Stomach (tissue), 8 donors: ENCODE measurements at regions not wholly inside any gene's neighbourhood (a gene's known extent, or its start where the extent isn't known, plus 50 kb on each side); places are given as distances from the start of the nearest gene placed in this dataset.

Experiments used
- DNase-seq, 2 donors: peaks; one replicate each; pipeline versions ENCODE4 v3.0.0 to v3.0.0-alpha.2; 2013 to 2019
- H3K27ac ChIP-seq, 5 donors: fragments of 200-600 bp in 4 of 5; sonication (generic) in 4 of 5; one replicate each; pipeline ENCODE4 v1.5.1; 2013 to 2019; ENCODE audit warnings: mild to moderate bottlenecking in 1 of 5, moderate library complexity in 1 of 5
- H3K27me3 ChIP-seq, 3 donors: fragments of 200-600 bp; sonication (generic); one replicate each; pipeline ENCODE4 v1.5.1; 2017 to 2019; ENCODE audit warnings: mixed run types in 1 of 3
- H3K36me3 ChIP-seq, 4 donors: fragments of 200-600 bp; sonication (generic); 1 replicate in 3 of 4; 2 replicates in 1 of 4; pipeline ENCODE4 v1.5.1; 2016 to 2019
- H3K4me1 ChIP-seq, 4 donors: fragments of 200-600 bp; sonication (generic); one replicate each; pipeline ENCODE4 v1.5.1; 2016 to 2019
- H3K4me3 ChIP-seq, 4 donors: fragments of 200-600 bp; sonication (generic) in 3 of 4; one replicate each; pipeline ENCODE4 v1.5.1; 2016 to 2019; ENCODE audit warnings: mild to moderate bottlenecking in 1 of 4
- H3K9me3 ChIP-seq, 4 donors: fragments of 200-600 bp; sonication (generic); one replicate each; pipeline ENCODE4 v1.5.1; 2016 to 2019
- EP300 ChIP-seq: sonication (generic); formaldehyde crosslinking; IDR thresholded peaks from one replicate; pipeline ENCODE4 v1.6.1; 2017; ENCODE audit warnings: antibody characterized with exemption
- POLR2A ChIP-seq, 4 donors: fragments of 450-650 bp; IDR thresholded peaks; one replicate each; pipeline ENCODE4 v1.6.1; 2016; ENCODE audit warnings: antibody characterized with exemption in 4 of 4, control low read depth in 2 of 4, mild to moderate bottlenecking in 1 of 4, moderate library complexity in 1 of 4
- POLR2AphosphoS5 ChIP-seq, 3 donors: sonication (generic); formaldehyde crosslinking; IDR thresholded peaks; one replicate each; pipeline ENCODE4 v1.6.1; 2016; ENCODE audit warnings: antibody characterized with exemption in 3 of 3
- WGBS, 5 donors: extraction: QIAGEN DNeasy Blood & Tissue Kit in 3 of 5; methylation state at CpG; one replicate each; pipeline versions ENCODE4 v1.1.5 to v1.1.7; 2013 to 2018; 5-methylcytosine and 5-hydroxymethylcytosine counted together
- intact Hi-C: fragments of 100-400 bp; cut with DNase I; formaldehyde crosslinking; loops from one replicate; pipeline ENCODE4 v1.15.1; 2023; ENCODE audit warnings: low total_unique reads
- TF ChIP-seq, protein P1 (sequence below), 7 experiments: fragments of 450-650 bp in 4 of 7; fragments of 200-600 bp in 3 of 7; sonication (generic) in 3 of 7; IDR thresholded peaks; one replicate each; pipeline ENCODE4 v1.5.1; 2016 to 2019; ENCODE audit warnings: antibody characterized with exemption in 7 of 7, control low read depth in 2 of 7, mild to moderate bottlenecking in 1 of 7
- donor health status: healthy with polysubstance abuse.
- donor health status: Bipolar disorder and iron deficiency.
- donor health status: healthy.

DNA sequence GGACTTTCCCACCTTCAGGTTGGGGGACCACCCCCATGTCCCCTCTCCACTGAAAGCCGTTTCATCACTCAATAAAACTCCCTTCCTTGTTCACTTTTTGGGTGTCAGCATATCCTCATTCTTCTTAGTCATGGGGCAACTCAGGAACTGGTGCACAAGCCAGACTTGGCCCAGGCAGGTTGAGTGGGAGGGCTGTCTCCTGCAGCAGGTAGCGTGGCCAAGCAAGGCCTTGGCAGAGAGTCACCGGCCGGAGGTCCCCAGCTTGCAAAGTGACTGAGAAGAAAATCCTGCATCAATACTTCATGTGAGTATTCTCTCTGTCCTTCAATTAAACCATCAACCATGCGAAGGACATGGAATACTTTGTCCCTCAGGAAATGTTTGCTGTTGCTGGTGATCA, 148.9 kb downstream of the RHOU start:
- intact Hi-C loops, result no loop called here

DNA sequence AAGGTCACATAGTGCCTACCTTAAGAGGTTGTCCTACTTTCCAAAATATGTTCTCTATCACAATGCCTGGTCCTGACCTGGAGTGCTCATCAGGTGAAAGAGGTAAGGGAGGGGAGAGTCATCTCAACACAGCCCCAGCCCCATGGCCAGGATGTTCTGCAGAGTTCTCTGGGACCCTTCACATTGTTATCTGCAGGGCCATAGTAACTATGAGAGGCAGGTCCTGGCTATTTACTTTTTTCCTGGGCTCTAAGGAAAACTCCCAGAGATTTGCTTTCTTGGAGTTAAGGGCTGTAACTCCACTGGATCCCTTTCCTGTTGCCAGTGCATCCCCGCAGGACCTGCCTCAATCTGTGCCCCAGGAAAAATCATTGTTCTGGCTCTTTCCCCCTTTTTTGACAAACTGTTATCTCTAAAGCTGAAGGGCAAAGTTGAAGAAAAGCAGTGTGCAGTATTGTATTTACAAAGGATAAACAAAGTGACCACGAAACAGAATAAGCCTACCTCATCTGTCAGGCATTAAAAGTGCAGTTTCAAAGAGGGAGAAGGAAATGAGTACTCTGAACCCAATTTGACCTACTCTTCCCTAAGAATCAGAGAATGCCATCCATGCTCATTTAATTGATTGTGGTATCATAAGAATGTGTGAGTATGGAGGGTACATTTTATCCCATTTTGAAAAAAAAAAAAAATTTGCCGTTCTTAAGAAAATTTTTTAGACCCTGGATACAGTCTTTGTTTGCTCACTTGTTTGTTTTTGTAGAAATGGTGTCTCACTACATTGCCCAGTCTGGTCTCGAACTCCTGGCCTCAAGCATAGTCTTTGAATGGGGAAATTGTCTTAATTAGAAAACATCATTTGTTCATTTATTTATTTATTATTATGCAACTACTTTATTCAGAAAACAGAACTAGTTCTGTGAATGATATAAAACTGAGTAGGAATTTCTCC, 149.6 kb downstream of the RHOU start:
- WGBS, 5 donors, result 59 to 73% (median 66%) methylated on average over 4 of the region's 4 CpGs
- intact Hi-C loops, result no loop called here
- H3K27me3 ChIP-seq, result no peaks in the 10 kb centered on the region
- peak in 1 of 2 donors; percentile 48 for DNase-seq
- no peak overlapping the region for H3K27ac ChIP-seq
- peaks cover 0 to 8% (median 0%) of the 10 kb centered on the region in 4 donors for H3K4me1 ChIP-seq
- no peaks in the 10 kb centered on the region for H3K36me3 ChIP-seq
- TF ChIP-seq, protein P1, sequence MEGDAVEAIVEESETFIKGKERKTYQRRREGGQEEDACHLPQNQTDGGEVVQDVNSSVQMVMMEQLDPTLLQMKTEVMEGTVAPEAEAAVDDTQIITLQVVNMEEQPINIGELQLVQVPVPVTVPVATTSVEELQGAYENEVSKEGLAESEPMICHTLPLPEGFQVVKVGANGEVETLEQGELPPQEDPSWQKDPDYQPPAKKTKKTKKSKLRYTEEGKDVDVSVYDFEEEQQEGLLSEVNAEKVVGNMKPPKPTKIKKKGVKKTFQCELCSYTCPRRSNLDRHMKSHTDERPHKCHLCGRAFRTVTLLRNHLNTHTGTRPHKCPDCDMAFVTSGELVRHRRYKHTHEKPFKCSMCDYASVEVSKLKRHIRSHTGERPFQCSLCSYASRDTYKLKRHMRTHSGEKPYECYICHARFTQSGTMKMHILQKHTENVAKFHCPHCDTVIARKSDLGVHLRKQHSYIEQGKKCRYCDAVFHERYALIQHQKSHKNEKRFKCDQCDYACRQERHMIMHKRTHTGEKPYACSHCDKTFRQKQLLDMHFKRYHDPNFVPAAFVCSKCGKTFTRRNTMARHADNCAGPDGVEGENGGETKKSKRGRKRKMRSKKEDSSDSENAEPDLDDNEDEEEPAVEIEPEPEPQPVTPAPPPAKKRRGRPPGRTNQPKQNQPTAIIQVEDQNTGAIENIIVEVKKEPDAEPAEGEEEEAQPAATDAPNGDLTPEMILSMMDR (IDR thresholded peaks at IDR 0.05), result no peak
- TF ChIP-seq EP300, result no peak
- no peak for TF ChIP-seq POLR2A (IDR thresholded peaks at IDR 0.05)
- TF ChIP-seq POLR2AphosphoS5 (IDR thresholded peaks at IDR 0.05), result no peak
- H3K4me3 ChIP-seq, result no peak overlapping the region
- H3K9me3 ChIP-seq, result no peaks in the 10 kb centered on the region

More for the DNA sequence above, 148.9 kb downstream of the RHOU start:
- TF ChIP-seq, protein P1 (IDR thresholded peaks at IDR 0.05), result no peak
- TF ChIP-seq POLR2AphosphoS5 (IDR thresholded peaks at IDR 0.05) (no peak), POLR2A (IDR thresholded peaks at IDR 0.05) (no peak), EP300 (no peak)
- no peaks in the 10 kb centered on the region for H3K27me3 ChIP-seq
- WGBS, 5 donors, result 93 to 98% (median 97%) methylated on average over 5 of the region's 5 CpGs
- no peak overlapping the region for H3K4me3 ChIP-seq
- H3K36me3 ChIP-seq, result no peaks in the 10 kb centered on the region
- no peak overlapping the region for H3K27ac ChIP-seq
- H3K4me1 ChIP-seq, result peaks cover 0 to 8% (median 0%) of the 10 kb centered on the region in 4 donors
- no peak for DNase-seq
- no peaks in the 10 kb centered on the region for H3K9me3 ChIP-seq

DNA sequence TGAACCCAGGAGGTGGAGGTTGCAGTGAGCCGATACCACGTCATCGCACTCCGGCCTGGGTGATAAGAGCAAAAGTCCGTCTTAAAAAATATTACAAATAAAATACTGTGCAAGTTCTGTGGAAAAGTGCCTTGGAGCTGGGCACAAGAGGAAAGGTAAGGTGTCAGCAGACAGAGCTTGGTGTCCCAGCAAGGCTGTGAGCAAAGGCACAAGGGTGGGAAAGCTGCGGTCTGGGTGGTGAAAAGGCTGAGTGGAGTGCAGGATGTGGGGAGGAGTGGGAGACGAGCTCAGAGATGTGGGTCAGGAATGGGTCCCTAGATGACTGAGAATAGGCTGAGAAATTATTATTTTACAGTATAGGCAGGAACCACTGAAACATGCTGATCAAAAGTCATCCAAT, 150.6 kb downstream of the RHOU start:
- Histone ChIP-seq H3K4me3 (no peak overlapping the region), H3K36me3 (no peaks in the 10 kb centered on the region), H3K9me3 (no peaks in the 10 kb centered on the region), H3K27ac (no peak overlapping the region), H3K4me1 (peaks cover 0 to 8% (median 0%) of the 10 kb centered on the region in 4 donors), H3K27me3 (no peaks in the 10 kb centered on the region)
- WGBS, 5 donors, result 91 to 96% (median 95%) methylated on average over 7 of the region's 7 CpGs
- no peak for TF ChIP-seq POLR2AphosphoS5 (IDR thresholded peaks at IDR 0.05)
- TF ChIP-seq, protein P1 (IDR thresholded peaks at IDR 0.05), result no peak
- no peak for TF ChIP-seq EP300
- no peak for TF ChIP-seq POLR2A (IDR thresholded peaks at IDR 0.05)
- intact Hi-C loops, result no loop called here
- no peak for DNase-seq

DNA sequence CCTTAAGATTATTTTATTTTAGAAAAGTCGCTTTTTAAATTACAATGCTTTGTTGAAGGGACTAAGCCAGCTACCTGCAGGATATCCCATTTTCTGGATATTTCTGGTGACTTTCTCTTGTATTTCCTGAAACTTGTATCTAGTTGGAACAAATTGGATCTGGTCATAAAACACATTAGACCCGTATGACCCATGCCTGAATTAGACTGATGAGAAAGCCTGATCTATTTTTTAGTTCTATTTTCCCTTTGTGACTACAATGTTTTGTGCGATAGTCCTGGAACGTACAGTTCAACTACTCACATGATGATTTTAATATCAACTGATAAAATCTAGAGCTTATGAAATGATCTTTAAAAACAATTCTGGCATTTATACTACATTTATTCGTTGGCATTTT, 151.8 kb downstream of the RHOU start:
- H3K36me3 ChIP-seq, result no peaks in the 10 kb centered on the region
- intact Hi-C loops, result no loop called here
- no peak for DNase-seq
- peaks cover 0 to 8% (median 0%) of the 10 kb centered on the region in 4 donors for H3K4me1 ChIP-seq
- H3K4me3 ChIP-seq, result no peak overlapping the region
- no peak for TF ChIP-seq POLR2A (IDR thresholded peaks at IDR 0.05)
- H3K27ac ChIP-seq, result no peak overlapping the region
- H3K27me3 ChIP-seq, result no peaks in the 10 kb centered on the region
- 84 to 89% (median 85%) methylated on average over 5 of the region's 5 CpGs for WGBS, 5 donors
- no peaks in the 10 kb centered on the region for H3K9me3 ChIP-seq

DNA sequence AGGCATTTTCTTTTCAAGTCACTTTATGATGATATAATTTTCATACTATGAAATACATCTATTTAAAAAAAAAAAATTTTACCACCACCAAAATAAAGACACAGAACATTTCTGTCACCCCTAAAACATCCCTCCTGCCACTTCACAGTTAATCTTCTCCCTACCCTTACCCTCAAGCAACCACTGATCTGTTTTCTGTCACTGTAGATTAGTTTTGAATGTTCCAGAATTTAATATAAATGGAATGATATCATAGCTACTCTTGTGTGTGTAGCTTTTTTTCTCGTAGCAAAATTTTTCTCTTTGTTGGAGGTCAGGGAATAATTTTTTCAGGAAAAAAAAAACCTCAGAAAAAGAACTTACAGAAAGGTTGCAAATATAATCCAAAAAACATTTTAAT, 152.7 kb downstream of the RHOU start:
- no peak overlapping the region for H3K27ac ChIP-seq
- intact Hi-C loops, result no loop called here
- H3K36me3 ChIP-seq, result no peaks in the 10 kb centered on the region
- no peak for DNase-seq
- peaks cover 0 to 8% (median 0%) of the 10 kb centered on the region in 4 donors for H3K4me1 ChIP-seq
- no peaks in the 10 kb centered on the region for H3K27me3 ChIP-seq
- WGBS, 5 donors, result 64 to 89% (median 85%) methylated on average over 1 of the region's 1 CpG
- no peaks in the 10 kb centered on the region for H3K9me3 ChIP-seq
- TF ChIP-seq EP300 (no peak), POLR2A (IDR thresholded peaks at IDR 0.05) (no peak), POLR2AphosphoS5 (IDR thresholded peaks at IDR 0.05) (no peak)
- TF ChIP-seq, protein P1 (IDR thresholded peaks at IDR 0.05), result no peak
- no peak overlapping the region for H3K4me3 ChIP-seq
